Stimulated activated CD4-positive, alpha-beta T cell treated with anti-CD3 and anti-CD28 coated beads, Interleukin-12 subunit alpha, Interleukin-12 subunit beta, amount 100 ng/mL, for 24 hours (primary cell): ENCODE measurements at regions not wholly inside any gene's neighbourhood (a gene's known extent, or its start where the extent isn't known, plus 50 kb on each side); places are given as distances from the start of the nearest gene placed in this dataset.
A peak's percentile ranks its signal among the peaks of the same experiment; 100 is the strongest.
"Not testable (repeated sequence)": the region's sequence is repeated elsewhere in the genome, so short reads cannot be mapped to it uniquely, and the experiment has no call there.

Experiments used
- DNase-seq, 2 experiments: peaks; one replicate each; pipeline ENCODE4 v3.0.0-alpha.2; 2020; ENCODE audit warnings: low read depth in 2 of 2

DNA sequence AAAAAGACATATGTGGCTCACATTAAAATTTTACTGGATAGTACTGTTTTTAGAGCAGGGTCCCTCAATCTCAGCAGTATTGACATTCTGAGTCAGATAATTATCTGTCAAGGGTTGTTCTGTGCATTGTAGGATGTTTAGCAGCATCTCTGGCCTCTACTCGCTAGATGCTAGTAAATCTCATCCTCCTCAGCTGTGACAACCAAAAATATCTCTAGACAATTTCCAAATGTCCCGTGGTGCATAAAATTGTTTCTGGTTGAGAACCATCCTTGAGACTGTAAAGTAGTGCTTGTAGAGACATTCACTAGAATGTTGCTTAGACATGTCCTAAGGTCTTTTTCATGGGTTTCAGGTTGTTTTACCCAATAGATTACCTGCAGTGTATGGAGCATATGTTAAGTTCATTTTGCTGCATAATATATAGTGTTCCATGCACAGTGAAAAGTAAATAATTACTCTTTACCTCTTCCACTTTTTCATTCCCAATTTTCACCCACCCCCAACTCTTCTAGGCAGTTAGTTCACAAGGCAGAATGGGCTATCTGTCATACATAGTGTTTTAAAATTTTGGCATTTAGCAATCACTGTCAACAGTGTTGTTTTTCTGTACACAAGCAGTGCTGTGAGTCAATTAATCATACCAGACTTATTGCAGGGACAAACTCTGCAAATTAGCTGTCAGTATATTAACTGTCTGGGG lies 200.2 kb upstream of the SLC38A2 start:
- DNase-seq, result no peak

DNA sequence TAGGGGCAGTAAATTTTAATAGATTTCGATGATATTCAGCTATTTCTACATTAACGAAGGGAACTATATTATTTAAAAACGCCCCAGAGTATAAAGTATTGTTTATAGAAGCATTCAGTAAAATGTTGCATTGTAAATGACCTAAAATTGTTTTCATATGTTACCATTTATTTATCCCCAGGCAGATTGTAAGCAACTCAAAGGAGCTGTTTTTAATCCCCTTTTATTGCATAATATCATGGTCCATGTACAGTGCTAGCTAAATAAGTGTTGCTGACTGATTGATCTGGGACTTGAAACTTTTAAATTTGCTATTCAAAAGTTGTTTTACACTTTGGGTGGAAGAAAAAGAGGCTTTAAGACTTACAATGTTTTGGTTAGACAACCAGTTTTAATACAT lies 199.0 kb upstream of the SLC38A2 start:
- DNase-seq, result no peak

DNA sequence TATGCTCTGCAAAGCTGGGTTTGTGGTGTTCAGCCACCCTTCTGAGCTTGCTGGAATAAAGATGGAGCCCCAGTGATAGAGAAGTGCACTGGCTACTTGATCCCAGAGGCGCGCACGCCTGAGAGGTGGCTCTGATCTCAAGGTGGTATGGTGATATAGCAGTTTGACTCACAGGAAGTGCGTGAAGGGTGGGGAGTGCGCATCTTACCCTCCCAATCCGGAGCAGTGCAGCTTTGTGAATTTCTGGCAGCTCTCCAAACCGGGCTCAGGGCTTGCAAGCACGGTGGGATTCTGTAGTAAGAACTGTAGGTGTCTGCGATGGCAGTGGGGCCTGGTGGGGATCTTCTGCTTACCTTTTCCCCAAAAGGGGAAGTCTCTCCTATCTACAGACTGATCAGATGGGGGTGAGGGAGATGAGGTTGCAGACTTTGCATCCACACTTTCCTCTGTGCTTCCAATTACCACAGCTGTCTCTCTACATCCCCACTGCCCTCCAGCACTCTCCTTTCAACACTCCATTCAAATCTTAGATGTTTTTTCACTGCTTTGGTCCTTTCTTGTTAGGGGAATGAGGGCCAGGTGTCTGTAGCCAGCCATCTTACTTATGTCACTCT lies 197.4 kb upstream of the SLC38A2 start:
- DNase-seq, result no peak

- DNase-seq, result no peak
Measured at GRCh38 chr12:46567667-46568066, 195.1 kb upstream of the SLC38A2 start.

DNA sequence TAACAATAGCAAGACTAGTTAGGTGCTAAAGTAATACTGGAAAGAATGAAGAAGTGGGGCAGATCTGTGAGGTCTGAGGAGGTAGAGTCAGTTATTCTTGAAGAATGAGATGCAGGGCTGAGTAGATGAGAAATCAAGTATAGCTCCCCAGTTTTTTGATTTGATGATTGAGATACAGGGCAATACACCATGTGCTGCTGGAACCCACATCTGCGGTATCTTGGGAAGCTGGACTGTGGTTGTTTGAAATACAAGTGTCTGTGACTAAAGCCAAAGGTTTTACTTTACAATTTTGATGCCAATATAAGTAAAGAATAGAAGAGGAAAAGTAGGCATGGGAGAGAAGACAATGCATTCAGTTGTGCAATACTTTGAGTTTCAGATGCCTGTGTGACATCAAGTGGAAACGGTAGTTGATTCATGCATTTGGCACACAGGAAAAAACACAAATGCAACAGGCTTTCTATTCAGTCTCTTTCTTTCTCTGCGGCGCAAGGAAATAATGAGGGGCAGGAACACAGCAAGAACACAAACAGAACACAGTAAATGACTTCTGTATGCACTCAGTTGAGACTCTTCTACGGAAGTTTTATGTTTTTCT lies 190.2 kb upstream of the SLC38A2 start:
- DNase-seq, result no peak

DNA sequence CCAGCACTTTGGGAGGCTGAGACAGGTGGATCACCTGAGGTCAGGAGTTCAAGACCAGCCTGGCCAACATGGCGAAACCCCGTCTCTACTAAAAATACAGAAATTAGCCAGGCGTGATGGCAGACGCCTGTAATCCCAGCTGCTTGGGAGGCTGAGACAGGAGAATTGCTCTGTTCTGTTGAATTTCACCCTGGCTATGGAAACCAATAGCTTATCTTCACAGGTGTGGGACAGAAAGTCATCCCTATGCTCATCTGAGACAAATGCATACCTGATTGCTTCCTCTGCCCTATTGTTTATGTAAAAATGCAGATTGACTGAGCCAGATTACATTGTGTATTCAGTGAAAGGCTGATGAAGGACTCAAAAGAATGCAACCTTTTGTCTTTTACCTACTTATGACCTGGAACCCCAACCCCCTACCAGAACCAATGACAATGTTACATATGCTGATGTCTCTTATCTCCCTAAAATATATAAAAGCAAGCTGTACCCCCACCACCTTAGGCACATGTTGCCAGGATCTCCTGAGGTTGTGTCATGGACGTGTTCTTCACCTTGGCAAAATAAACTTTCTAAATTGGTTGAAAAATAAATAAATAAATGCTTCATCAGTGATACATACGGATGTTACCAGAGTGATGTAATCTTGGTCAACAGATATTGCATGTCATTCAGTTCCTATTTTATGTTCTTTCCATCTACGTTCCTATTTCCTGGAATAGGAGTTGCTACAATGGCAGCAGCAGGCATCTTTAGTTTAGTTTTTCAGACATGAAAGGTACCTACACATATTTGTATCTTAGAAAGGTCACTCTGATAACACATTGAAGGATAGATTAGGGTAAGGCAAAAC lies 189.4 kb upstream of the SLC38A2 start:
- DNase-seq, result not testable (repeated sequence)

GRCh38 chr12:46560874-46561273 lies 188.3 kb upstream of the SLC38A2 start:
- no peak for DNase-seq

GRCh38 chr12:46560089-46560488 lies 187.5 kb upstream of the SLC38A2 start:
- DNase-seq, result no peak

DNA sequence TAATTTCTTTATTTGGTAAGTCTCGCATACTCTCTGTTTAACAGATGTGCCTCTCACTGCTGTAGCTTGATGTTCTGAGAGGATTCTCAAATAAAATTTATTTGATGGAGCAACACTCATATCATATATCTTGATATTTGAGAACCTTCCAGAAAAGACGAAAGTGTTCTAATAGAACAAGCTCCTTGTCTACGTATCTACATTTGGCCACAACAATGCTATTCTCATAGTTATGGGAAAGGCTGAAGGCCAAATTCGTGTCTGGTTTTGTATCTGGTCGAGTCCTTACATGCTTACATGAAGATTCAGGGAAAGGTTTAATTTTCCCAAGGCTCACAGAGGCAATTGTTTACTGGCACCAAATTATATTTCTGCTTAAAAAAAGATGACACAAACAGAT lies 186.7 kb upstream of the SLC38A2 start:
- DNase-seq, result no peak

- no peak for DNase-seq
Measured at GRCh38 chr12:46558677-46559076, 186.1 kb upstream of the SLC38A2 start.

DNA sequence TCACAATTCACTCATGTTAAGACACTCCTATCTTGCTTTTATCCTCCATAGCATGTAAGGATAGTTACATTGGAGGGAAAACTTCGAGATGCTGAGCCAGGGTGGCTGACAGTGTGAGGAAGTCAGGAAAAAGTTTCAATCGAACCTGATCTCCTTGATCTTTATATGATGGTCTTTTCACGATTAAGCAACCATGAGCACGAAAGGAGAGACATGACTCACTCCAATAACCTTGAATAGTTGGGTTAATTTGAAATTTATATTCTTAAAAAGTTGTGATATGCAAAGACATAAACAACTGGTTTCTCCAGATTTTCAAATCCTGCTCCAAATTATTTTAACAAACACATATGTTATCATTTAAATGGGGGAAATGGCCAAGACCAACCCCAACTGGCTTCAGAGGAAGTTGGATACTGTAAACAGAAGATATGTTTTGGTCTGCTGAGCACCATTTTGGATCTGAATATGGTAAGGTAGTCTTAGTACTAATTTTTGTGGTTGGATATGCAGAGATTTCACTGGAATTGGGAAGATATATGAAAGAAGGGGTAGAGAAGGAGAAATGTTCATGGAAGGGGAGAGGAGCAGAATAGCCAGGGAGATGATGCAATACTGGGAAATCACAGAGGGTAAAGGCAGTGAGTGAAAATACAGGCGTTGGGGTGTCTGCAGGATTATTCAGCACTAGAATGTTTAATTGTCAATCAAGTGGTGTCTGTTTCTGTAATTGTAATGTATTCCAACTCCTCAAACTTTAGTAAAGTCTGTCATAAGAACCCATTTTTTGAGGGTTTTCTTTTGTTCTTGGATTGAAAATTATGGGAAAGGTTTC lies 185.2 kb upstream of the SLC38A2 start:
- DNase-seq, result no peak

DNA sequence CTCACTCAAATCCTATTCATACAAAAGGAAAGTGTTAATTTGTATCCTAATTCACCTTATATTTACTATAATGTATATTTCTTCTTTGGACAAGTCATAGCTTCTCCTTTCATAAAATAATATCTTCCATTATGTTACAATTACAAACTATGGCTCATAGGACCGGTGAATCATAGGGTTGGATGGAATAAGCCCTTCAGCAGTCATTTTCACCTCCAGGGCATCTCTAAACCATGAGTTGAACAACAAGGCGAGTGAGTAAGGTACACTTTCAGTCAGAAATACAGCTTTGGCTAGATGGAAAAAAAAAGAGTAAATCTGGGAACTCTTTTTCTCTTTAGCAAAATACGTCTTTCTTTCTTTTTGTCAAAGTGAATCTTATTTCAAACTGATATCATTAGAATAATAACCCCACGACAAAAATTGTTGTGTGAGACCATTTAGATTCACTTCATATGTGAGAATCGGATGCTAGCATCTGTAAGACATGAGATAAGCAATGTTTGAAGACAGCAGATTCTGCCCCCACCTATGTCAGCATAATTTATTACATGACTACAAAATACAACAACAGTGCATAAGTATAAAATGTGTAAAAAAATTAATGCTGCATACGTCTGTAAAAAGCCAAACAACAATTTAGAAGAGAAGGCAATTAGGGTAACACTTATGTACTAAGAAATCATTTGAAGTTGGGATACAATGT lies 184.4 kb upstream of the SLC38A2 start:
- no peak for DNase-seq

- no peak for DNase-seq
Measured at GRCh38 chr12:46556105-46556559, 183.6 kb upstream of the SLC38A2 start.

DNA sequence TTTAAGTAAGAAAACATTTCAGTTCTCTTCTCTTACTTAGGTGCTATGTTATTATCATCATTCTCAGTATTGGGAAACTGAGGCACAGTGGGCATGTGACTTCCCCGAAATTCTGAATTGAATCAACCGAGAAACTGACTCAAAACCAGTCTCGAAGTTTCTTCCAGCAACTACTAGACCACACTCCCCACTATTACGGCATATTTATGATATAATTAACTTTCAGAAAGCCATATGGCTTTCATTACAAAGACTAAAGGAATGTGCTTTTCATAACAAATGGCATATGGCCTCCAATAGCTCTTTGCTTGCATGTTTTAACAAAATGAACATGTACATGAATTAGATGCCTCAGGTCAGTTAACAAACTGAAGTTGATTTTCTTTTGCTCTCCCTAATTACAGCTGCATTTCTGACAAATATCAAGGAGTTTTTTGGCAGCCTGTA lies 182.9 kb upstream of the SLC38A2 start:
- DNase-seq, result no peak

GRCh38 chr12:46554460-46554859 lies 181.9 kb upstream of the SLC38A2 start:
- no peak for DNase-seq

DNA sequence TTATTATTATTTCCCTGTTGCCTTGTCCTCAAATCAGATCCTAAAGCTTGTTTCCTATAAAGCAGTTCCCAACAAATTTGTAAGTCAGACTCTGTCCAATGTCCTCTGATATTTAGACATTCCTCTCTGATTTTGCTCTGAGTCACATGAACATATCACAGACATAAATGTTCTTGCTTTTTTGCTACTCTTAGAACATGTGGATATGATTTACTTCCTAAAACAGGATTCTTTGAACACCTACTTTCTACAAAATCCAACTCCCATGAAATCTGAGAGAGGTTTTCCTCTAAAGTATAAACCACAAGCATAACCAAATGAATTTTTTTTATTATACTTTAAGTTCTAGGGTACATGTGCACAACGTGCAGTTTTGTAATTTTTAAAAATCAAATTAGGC lies 181.3 kb upstream of the SLC38A2 start:
- DNase-seq, result no peak

DNA sequence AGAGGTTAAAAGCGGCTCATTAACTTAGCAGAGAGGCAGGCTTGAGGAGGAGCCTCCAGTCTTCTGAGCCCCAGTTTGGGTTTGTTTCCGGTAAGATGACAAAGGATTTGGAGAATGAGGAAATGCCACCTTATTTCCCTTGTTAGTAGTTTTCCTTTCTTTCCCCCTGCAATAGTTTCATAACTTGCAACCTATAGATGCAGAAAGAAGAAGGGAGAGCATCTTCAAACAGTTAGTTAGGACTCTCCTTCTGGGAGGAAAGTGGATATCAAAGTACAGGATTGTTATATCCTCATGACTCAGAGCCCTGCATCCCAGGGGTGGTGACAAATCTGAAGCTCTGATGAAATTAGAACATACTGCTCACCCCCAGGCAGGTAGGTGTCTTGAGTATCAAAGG lies 180.7 kb upstream of the SLC38A2 start:
- no peak for DNase-seq

DNA sequence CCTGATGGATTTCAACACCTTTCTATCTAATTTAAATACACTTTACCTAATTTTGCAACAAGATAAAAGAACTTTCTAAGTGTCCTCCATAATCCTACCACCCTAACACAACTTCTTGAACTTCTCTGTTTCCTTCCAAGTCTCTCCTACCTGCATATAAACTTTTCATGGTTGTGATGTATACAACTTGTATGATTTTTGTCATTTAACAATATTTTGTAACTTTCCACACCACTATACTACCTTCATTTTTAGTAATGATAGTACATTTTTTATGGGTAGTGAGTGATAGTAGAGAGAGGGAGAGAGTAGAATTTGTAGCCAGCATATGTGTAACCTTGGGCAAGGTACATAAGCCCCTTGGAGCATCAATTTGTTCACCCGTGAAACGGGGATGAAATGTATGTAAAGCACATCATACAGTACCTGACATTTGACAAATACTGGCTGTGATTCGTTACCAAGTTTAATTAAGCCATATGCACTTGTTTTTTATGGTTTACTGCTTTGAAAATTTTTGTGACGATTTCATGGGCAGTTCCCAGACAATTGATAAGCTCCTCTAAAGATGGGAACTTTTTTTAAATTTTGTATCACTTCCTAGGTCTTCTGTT lies 177.8 kb upstream of the SLC38A2 start:
- DNase-seq, result no peak

- peak; percentile 17 to 20 for DNase-seq
Measured at GRCh38 chr12:46549527-46550265, 177.1 kb upstream of the SLC38A2 start.
